A549 (cell line): ENCODE measurements at regions not wholly inside any gene's neighbourhood (a gene's known extent, or its start where the extent isn't known, plus 50 kb on each side); places are given as distances from the start of the nearest gene placed in this dataset.

Experiments used
- CEBPB ChIP-seq, 2 experiments: fragments of >200 bp in 1 of 2; sonication (Bioruptor Twin) in 1 of 2; formaldehyde crosslinking in 1 of 2; IDR thresholded peaks; 2 replicates each; pipeline ENCODE4 v1.6.1; 2012 to 2016
- CTCF ChIP-seq: fragments of >200 bp; sonication (Bioruptor Twin); formaldehyde crosslinking; IDR thresholded peaks from 3 replicates; pipeline ENCODE4 v1.5.1; 2016
- ELK1 ChIP-seq: fragments of 150-350 bp; IDR thresholded peaks from 2 replicates; pipeline ENCODE4 v1.6.1; 2014; ENCODE audit warnings: low read depth, mild to moderate bottlenecking, low read length
- FOSB ChIP-seq: fragments of 250-450 bp; sonication (Bioruptor Pico); IDR thresholded peaks from 2 replicates; pipeline ENCODE4 v1.5.0; 2020; ENCODE audit warnings: mild to moderate bottlenecking, moderate library complexity
- MAX ChIP-seq: IDR thresholded peaks from 2 replicates; pipeline ENCODE4 v1.6.1; 2012
- NFE2L2 ChIP-seq: fragments of 150-350 bp; conservative IDR thresholded peaks from 2 replicates; pipeline ENCODE4 v1.6.1; 2014; ENCODE audit warnings: low read length
- POLR2A ChIP-seq: IDR thresholded peaks from 2 replicates; pipeline ENCODE4 v1.6.1; 2012; ENCODE audit warnings: mild to moderate bottlenecking, low read length
- REST ChIP-seq: fragments of 200-600 bp; sonication (generic); IDR thresholded peaks from 2 replicates; pipeline ENCODE4 v1.6.1; 2016; ENCODE audit warnings: antibody characterized with exemption, mild to moderate bottlenecking, moderate library complexity

GRCh38 chr22:48379371-48379770, 1448.3 kb downstream of the BRD1 start:
- TF ChIP-seq MAX = no peak
- TF ChIP-seq FOSB = no peak
- TF ChIP-seq CTCF = no peak
- TF ChIP-seq REST = no peak
- TF ChIP-seq NFE2L2 = no peak
- TF ChIP-seq ELK1 = no peak
- TF ChIP-seq CEBPB (IDR thresholded peaks at IDR 0.05) = no peak
- TF ChIP-seq POLR2A = no peak
